ENCODE measurements at regions not wholly inside any gene's neighbourhood (a gene's known extent, or its start where the extent isn't known, plus 50 kb on each side); places are given as distances from the start of the nearest gene placed in this dataset.

DNA sequence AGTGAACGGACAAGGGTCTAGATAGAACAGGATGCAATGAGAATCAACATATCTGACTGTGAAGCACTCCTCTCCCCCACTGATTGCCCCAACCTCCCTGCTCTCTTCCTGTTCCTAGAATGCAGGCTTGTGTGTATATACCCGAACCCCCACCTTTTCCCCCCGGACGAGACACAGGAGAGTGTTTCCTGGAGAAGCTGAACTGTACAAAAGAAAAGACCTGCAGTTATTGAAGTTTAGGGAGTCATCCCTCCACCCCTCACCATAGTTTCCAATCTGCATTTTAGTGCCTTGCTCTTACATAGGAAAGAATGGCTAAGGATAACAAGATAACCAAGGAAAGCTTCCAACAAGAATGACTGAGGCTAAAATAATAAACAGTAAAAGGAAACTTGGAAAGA lies 55.5 kb upstream of the PDE10A start:
- CTCF ChIA-PET, result interaction anchor here (1.3 to 2.9 kb wide), 4 partner anchors 11 to 279 kb away, joined by 3 to 15 read pairs (median 7); no protein-coding TSS in a partner anchor
- Histone ChIP-seq H3K9me1 (replicated peaks; ENCODE audit: control insufficient read depth, extremely low read depth, insufficient read depth, low read length) (no peaks in the 10 kb centered on the region), H3K4me2 (ENCODE audit: insufficient read depth, low read length) (no peak overlapping the region), H3K27me3 (ENCODE audit: control insufficient read depth in 2 of 2, insufficient read depth in 2 of 2, low read length in 2 of 2) (peaks cover 0 to 2% of the 10 kb centered on the region in 2 experiments), H3K9me3 (replicated peaks; ENCODE audit: control insufficient read depth, insufficient read depth, low read length) (no peaks in the 10 kb centered on the region), H3K27ac (ENCODE audit: insufficient read depth, low read depth, low read length) (no peak overlapping the region), H4K20me1 (replicated peaks; ENCODE audit: control insufficient read depth, extremely low read depth, insufficient read depth, low read length) (no peaks in the 10 kb centered on the region), H3K4me1 (ENCODE audit: control insufficient read depth, extremely low read depth, insufficient read depth, low read length) (peaks cover 5% of the 10 kb centered on the region), H2AFZ (ENCODE audit: low read depth, low read length) (no peak overlapping the region), H3K79me2 (ENCODE audit: control insufficient read depth, insufficient read depth, low read length) (no peaks in the 10 kb centered on the region), H3K9ac (replicated peaks; ENCODE audit: extremely low read depth, insufficient read depth, low read length) (no peak overlapping the region), H3K4me3 (replicated peaks in 1 of 3; ENCODE audit: insufficient read depth in 1 of 3, low read depth in 1 of 3, low read length in 3 of 3) (no peak overlapping the region), H3K36me3 (ENCODE audit: control insufficient read depth in 2 of 2, extremely low read depth in 1 of 2, insufficient read depth in 2 of 2, low read length in 2 of 2) (no peaks in the 10 kb centered on the region)
- TF ChIP-seq POLR2A (IDR thresholded peaks at IDR 0.05; ENCODE audit: low read depth, low read length) (no peak), MYC (IDR thresholded peaks at IDR 0.05; ENCODE audit: low read depth, low read length) (no peak), GATA2 (IDR thresholded peaks at IDR 0.05; ENCODE audit: insufficient read depth, insufficient read length, low read depth, low read length) (no peak), EZH2 (IDR thresholded peaks at IDR 0.05; ENCODE audit: borderline replicate concordance, low read depth, low read length, severe bottlenecking) (no peak), FOS (IDR thresholded peaks at IDR 0.05; ENCODE audit: borderline replicate concordance, insufficient read depth, low read length) (no peak), JUN (IDR thresholded peaks at IDR 0.05; ENCODE audit: borderline replicate concordance, insufficient read depth, insufficient read length, low read depth) (no peak), POLR2AphosphoS5 (IDR thresholded peaks at IDR 0.05; ENCODE audit: insufficient read depth, low read depth, low read length) (no peak)
- TF ChIP-seq, protein P1, sequence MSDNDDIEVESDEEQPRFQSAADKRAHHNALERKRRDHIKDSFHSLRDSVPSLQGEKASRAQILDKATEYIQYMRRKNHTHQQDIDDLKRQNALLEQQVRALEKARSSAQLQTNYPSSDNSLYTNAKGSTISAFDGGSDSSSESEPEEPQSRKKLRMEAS (IDR thresholded peaks at IDR 0.05; ENCODE audit: insufficient read depth, insufficient read length), result no peak
- TF ChIP-seq, protein P2, sequence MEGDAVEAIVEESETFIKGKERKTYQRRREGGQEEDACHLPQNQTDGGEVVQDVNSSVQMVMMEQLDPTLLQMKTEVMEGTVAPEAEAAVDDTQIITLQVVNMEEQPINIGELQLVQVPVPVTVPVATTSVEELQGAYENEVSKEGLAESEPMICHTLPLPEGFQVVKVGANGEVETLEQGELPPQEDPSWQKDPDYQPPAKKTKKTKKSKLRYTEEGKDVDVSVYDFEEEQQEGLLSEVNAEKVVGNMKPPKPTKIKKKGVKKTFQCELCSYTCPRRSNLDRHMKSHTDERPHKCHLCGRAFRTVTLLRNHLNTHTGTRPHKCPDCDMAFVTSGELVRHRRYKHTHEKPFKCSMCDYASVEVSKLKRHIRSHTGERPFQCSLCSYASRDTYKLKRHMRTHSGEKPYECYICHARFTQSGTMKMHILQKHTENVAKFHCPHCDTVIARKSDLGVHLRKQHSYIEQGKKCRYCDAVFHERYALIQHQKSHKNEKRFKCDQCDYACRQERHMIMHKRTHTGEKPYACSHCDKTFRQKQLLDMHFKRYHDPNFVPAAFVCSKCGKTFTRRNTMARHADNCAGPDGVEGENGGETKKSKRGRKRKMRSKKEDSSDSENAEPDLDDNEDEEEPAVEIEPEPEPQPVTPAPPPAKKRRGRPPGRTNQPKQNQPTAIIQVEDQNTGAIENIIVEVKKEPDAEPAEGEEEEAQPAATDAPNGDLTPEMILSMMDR (IDR thresholded peaks at IDR 0.05; ENCODE audit: extremely low read depth in 1 of 2, insufficient read depth in 1 of 2, low read depth in 1 of 2, low read length in 2 of 2), result no peak
- POLR2A ChIA-PET, result no interaction called here
- BruUV-seq (replicated peaks), result no TSS peak
- dilution Hi-C loops (cut with MboI; ENCODE audit: extremely low pct_ligation_motif_present, low sequenced_read_pairs) (no loop called here), intact Hi-C loops (cut with micrococcal nuclease) (loop anchor here (1.0 kb wide), 1 partner anchor 42 kb away; no protein-coding TSS in a partner anchor)
- DNase-seq (ENCODE audit: low read depth, low spot score) (peak; percentile 70), FAIRE-seq (no peak)

Measured in endothelial cell of umbilical vein (primary cell).